ENCODE measurements at regions not wholly inside any gene's neighbourhood (a gene's known extent, or its start where the extent isn't known, plus 50 kb on each side); places are given as distances from the start of the nearest gene placed in this dataset.
"Not testable (repeated sequence)": the region's sequence is repeated elsewhere in the genome, so short reads cannot be mapped to it uniquely, and the experiment has no call there.

- peaks cover 4% of the 10 kb centered on the region for H3K27me3 Mint-ChIP-seq (ENCODE audit: low read depth)
- no peaks in the 10 kb centered on the region for H3K36me3 Mint-ChIP-seq (ENCODE audit: low read depth)
- H3K4me1 Mint-ChIP-seq (ENCODE audit: low read depth): no peaks in the 10 kb centered on the region
- no peaks in the 10 kb centered on the region for H3K9me3 Mint-ChIP-seq
- H3K4me3 Mint-ChIP-seq: no peak overlapping the region
- H3K27ac Mint-ChIP-seq: no peak overlapping the region
Observed at GRCh38 chr14:81993432-81993831, 459.8 kb upstream of the SEL1L start.

DNA sequence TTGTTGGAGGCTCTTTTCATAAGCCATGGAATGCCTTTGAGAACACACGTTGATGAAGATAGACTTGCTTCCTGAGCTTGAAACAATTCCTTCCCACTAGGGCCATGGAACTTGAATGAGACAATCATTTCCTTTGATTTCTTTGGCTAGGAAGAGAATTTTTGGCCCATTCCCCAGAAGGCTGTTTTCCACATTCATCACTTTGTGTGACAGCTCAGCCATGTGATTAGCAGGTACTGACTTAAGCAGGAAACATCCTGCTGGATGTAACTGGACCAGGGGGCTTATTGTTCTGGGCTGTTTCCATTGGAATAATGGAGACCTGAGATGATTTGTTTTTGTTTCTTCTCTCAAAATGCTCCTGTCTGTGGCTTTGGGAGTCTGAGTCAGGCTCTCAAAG lies 469.8 kb upstream of the SEL1L start:
- Mint-ChIP-seq H3K27me3 (ENCODE audit: low read depth) (no peaks in the 10 kb centered on the region), H3K4me1 (ENCODE audit: low read depth) (no peaks in the 10 kb centered on the region), H3K4me3 (no peak overlapping the region), H3K9me3 (no peaks in the 10 kb centered on the region), H3K27ac (no peak overlapping the region), H3K36me3 (ENCODE audit: low read depth) (no peaks in the 10 kb centered on the region)

DNA sequence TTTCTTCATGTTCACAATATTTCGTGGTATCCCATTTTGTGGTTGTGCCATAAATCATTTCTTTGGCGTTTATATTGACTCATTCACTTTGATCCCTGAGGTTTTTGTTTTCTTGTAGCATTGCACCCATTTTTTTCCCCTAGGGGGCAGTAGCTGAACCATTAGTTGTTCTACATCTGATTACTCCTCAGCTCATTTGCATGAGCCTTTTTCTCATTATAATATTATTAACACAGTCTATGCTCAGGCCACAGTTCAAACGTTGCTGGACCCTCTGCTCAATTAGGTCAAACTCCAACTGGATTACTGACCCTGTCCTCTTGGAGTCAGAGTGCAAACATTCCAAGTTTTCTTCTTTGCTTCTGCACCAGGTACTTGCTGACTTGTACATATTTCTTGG lies 475.4 kb upstream of the SEL1L start:
- Mint-ChIP-seq H3K27me3 (ENCODE audit: low read depth) (no peaks in the 10 kb centered on the region), H3K27ac (no peak overlapping the region), H3K36me3 (ENCODE audit: low read depth) (no peaks in the 10 kb centered on the region), H3K9me3 (peaks cover 4% of the 10 kb centered on the region), H3K4me3 (no peak overlapping the region), H3K4me1 (ENCODE audit: low read depth) (no peaks in the 10 kb centered on the region)

DNA sequence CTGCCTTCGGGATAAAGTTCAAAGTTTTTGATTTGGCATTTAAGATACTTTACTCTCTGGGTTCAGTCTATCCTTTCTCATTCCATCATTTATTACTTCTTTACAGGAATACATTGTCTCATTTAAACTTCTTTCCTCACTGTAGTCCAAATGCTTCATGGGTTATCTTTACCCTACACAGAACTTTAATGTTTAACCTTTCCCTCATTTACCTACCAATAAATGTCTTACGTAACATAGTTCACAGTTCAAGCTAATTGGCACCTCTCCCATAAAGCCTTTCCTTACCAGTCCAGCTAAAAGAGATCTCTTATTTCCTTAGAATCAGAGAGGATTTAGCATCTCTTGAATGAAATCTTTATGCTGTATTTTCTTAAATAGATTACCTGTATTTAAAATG lies 476.3 kb upstream of the SEL1L start:
- peaks cover 4% of the 10 kb centered on the region for H3K9me3 Mint-ChIP-seq
- no peaks in the 10 kb centered on the region for H3K27me3 Mint-ChIP-seq (ENCODE audit: low read depth)
- no peaks in the 10 kb centered on the region for H3K36me3 Mint-ChIP-seq (ENCODE audit: low read depth)
- no peak overlapping the region for H3K27ac Mint-ChIP-seq
- H3K4me1 Mint-ChIP-seq (ENCODE audit: low read depth): no peaks in the 10 kb centered on the region
- H3K4me3 Mint-ChIP-seq: no peak overlapping the region

- Mint-ChIP-seq H3K27me3 (ENCODE audit: low read depth) (no peaks in the 10 kb centered on the region), H3K27ac (no peak overlapping the region), H3K9me3 (peaks cover 4% of the 10 kb centered on the region), H3K36me3 (ENCODE audit: low read depth) (no peaks in the 10 kb centered on the region), H3K4me3 (no peak overlapping the region), H3K4me1 (ENCODE audit: low read depth) (no peaks in the 10 kb centered on the region)
Observed at GRCh38 chr14:82011460-82011859, 477.8 kb upstream of the SEL1L start.

DNA sequence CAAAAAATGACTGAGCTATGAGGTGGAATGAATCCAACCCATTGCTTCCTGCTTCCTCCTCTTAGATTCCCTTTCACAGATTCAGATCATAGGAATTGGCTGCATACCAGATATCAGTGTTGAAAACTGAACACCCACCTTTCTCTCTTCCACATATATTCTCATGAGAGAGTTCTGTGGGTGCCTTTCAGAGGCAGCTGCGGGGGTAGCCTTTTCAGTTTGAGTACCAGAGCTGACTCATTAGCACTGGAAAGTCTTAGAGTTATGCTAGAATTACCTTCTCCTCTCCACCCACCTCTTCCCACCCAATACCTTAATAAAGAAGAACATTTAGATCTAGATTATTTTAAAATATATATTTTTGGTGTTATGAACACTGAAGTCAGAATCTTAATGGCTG lies 495.4 kb upstream of the SEL1L start:
- H3K27me3 Mint-ChIP-seq (ENCODE audit: low read depth): no peaks in the 10 kb centered on the region
- H3K27ac Mint-ChIP-seq: no peak overlapping the region
- H3K36me3 Mint-ChIP-seq (ENCODE audit: low read depth): no peaks in the 10 kb centered on the region
- peaks cover 31% of the 10 kb centered on the region for H3K9me3 Mint-ChIP-seq
- H3K4me1 Mint-ChIP-seq (ENCODE audit: low read depth): no peaks in the 10 kb centered on the region
- no peak overlapping the region for H3K4me3 Mint-ChIP-seq

DNA sequence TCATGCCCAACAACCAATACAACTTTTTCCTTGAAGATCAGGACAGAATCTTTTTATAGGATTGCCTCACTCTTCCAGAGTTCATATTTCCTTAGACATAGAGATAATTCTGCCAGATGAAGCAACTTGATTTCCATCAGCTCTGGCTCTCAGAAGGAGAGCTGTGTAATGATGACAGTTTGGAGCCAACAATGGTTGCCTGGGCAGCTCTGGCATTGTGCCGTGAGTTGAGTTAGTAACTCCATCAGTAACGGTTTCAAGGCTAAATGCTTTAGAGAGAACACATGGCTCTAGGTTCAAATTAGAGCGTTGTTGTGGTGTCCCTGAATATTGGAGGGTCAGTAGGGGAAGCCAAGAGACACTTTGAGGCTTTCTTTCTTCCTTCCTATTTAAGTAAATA lies 501.7 kb upstream of the SEL1L start:
- no peaks in the 10 kb centered on the region for H3K9me3 Mint-ChIP-seq
- H3K4me3 Mint-ChIP-seq: no peak overlapping the region
- no peaks in the 10 kb centered on the region for H3K4me1 Mint-ChIP-seq (ENCODE audit: low read depth)
- H3K27me3 Mint-ChIP-seq (ENCODE audit: low read depth): no peaks in the 10 kb centered on the region
- no peak overlapping the region for H3K27ac Mint-ChIP-seq
- no peaks in the 10 kb centered on the region for H3K36me3 Mint-ChIP-seq (ENCODE audit: low read depth)

GRCh38 chr14:82038066-82038465 lies 504.4 kb upstream of the SEL1L start:
- not testable (repeated sequence) for H3K4me3 Mint-ChIP-seq; H3K4me1 Mint-ChIP-seq (ENCODE audit: low read depth); H3K27ac Mint-ChIP-seq; H3K9me3 Mint-ChIP-seq; H3K27me3 Mint-ChIP-seq (ENCODE audit: low read depth); H3K36me3 Mint-ChIP-seq (ENCODE audit: low read depth)

DNA sequence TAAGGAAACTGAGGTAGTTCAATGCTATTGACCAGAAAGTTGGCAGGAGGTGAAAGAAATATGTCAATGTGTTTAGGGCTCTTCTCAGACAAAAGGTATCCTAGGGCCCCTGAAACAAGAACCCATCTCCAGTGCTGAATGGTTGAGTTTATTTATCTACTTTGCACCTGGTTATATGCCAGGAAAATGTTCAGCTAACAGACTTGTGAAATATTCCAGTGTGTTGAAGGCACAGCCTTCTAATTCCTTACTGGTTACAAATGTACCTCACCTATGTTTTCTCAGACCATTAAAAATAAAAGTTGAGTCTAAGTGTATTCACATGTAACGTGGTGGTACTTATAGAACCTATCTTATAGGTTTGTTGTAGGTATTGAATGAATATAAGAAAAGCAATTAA lies 511.7 kb upstream of the SEL1L start:
- H3K36me3 Mint-ChIP-seq (ENCODE audit: low read depth): no peaks in the 10 kb centered on the region
- no peak overlapping the region for H3K4me3 Mint-ChIP-seq
- H3K9me3 Mint-ChIP-seq: no peaks in the 10 kb centered on the region
- H3K27me3 Mint-ChIP-seq (ENCODE audit: low read depth): no peaks in the 10 kb centered on the region
- no peak overlapping the region for H3K27ac Mint-ChIP-seq
- H3K4me1 Mint-ChIP-seq (ENCODE audit: low read depth): no peaks in the 10 kb centered on the region

DNA sequence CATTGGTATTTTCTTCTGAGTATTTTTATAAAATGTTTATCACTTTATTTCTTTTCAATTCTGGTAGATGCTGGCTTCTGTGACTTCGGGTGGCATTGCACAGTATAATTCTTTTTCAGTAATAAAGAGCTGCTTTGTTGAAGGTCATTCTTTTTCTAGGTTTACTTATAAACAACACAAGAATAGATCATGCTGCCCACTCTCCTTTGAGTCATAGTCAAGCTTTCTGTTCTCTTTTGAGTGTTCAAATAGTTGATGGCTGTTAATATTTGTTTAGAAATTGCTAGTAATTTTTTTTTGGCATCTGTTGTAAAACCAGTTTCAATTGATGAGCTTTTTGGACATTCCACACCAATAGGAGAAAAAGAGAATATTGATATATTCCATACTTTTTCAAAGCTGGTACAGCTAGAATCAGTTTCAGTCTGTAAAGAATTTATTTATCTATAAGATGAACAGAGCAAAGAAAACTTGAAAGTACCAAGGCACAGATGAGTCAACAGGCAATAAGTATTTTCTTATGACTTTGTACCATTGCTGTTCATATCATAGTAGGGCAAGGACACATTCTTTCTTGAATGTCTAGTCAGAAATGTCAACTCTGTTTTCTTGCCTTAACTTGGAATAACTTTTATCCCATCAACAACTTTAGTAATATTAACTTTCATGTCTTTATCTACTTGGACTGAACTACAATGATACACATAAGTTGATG lies 513.0 kb upstream of the SEL1L start:
- Mint-ChIP-seq H3K9me3 (no peaks in the 10 kb centered on the region), H3K27ac (no peak overlapping the region), H3K4me3 (no peak overlapping the region), H3K27me3 (ENCODE audit: low read depth) (no peaks in the 10 kb centered on the region), H3K36me3 (ENCODE audit: low read depth) (no peaks in the 10 kb centered on the region), H3K4me1 (ENCODE audit: low read depth) (no peaks in the 10 kb centered on the region)

DNA sequence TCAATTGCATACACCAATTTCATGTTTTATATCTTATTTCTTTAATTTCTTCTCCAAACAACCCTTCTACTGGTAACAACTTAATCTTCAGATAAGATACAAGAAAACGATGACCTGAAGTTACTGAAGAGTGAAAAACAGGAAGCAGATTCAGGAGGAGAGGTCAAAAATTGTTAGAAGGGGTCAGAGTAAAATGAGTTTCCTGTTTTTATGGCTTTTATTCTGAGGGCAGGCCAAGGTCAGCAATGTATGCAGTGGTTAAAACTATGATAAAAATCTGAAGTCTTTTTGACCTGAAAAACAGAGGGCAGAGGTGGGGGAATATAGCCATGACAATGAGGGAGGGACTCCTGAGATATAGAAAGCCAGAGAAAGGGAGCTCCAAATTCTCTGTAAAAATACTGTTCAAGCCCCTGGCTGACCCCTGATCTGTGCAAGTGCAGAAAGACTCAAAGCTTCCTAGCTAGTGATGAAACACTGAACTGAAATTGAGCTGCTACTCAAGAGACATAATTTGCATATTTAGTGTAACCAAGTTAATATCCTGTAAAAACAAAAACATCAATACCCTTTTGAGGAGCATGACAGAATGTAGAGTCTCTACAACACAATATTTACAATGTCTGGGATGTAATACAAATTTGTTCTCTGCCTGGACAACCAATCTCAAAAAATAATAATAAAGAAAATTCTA lies 514.3 kb upstream of the SEL1L start:
- Mint-ChIP-seq H3K4me1 (ENCODE audit: low read depth) (no peaks in the 10 kb centered on the region), H3K4me3 (no peak overlapping the region), H3K36me3 (ENCODE audit: low read depth) (no peaks in the 10 kb centered on the region), H3K27ac (no peak overlapping the region), H3K27me3 (ENCODE audit: low read depth) (no peaks in the 10 kb centered on the region), H3K9me3 (no peaks in the 10 kb centered on the region)

DNA sequence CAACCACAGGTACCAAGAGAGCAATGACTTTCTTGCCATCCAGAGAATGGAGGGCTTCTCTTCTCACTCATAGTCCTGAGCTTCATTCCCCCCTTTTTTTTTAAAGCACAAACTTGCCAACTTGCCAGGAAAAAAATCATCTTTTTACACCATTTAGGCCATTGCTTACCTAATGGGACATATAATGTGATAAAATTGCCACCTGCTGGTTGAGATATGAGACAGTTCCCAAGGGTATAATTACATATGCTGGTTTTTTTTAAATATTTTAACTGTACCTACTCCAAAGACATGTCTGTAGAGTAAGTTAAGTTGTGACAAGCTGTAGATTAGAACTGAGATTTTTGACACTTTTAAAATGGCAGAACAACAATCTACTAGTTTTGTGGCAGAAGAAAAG lies 519.1 kb upstream of the SEL1L start:
- Mint-ChIP-seq H3K27me3 (ENCODE audit: low read depth) (no peaks in the 10 kb centered on the region), H3K27ac (no peak overlapping the region), H3K4me3 (no peak overlapping the region), H3K4me1 (ENCODE audit: low read depth) (no peaks in the 10 kb centered on the region), H3K9me3 (no peaks in the 10 kb centered on the region), H3K36me3 (ENCODE audit: low read depth) (no peaks in the 10 kb centered on the region)

GRCh38 chr14:82055515-82056115 lies 522.0 kb upstream of the SEL1L start:
- H3K4me1 Mint-ChIP-seq (ENCODE audit: low read depth): no peaks in the 10 kb centered on the region
- H3K4me3 Mint-ChIP-seq: no peak overlapping the region
- H3K9me3 Mint-ChIP-seq: no peaks in the 10 kb centered on the region
- no peaks in the 10 kb centered on the region for H3K36me3 Mint-ChIP-seq (ENCODE audit: low read depth)
- no peak overlapping the region for H3K27ac Mint-ChIP-seq
- no peaks in the 10 kb centered on the region for H3K27me3 Mint-ChIP-seq (ENCODE audit: low read depth)

- Mint-ChIP-seq H3K4me1 (ENCODE audit: low read depth) (no peaks in the 10 kb centered on the region), H3K27me3 (ENCODE audit: low read depth) (no peaks in the 10 kb centered on the region), H3K9me3 (peaks cover 27% of the 10 kb centered on the region), H3K27ac (no peak overlapping the region), H3K4me3 (no peak overlapping the region), H3K36me3 (ENCODE audit: low read depth) (no peaks in the 10 kb centered on the region)
Observed at GRCh38 chr14:82060219-82060618, 526.6 kb upstream of the SEL1L start.

GRCh38 chr14:82067221-82067875 lies 533.7 kb upstream of the SEL1L start:
- peaks cover 35% of the 10 kb centered on the region for H3K9me3 Mint-ChIP-seq
- no peak overlapping the region for H3K4me3 Mint-ChIP-seq
- H3K27ac Mint-ChIP-seq: peak overlapping the region; percentile 62

More at GRCh38 chr14:82067221-82067875, 533.7 kb upstream of the SEL1L start:
- Mint-ChIP-seq H3K4me1 (ENCODE audit: low read depth) (no peaks in the 10 kb centered on the region), H3K36me3 (ENCODE audit: low read depth) (no peaks in the 10 kb centered on the region), H3K27me3 (ENCODE audit: low read depth) (no peaks in the 10 kb centered on the region)
